DMS 273 (cell line): ENCODE measurements at regions not wholly inside any gene's neighbourhood (a gene's known extent, or its start where the extent isn't known, plus 50 kb on each side); places are given as distances from the start of the nearest gene placed in this dataset.
A peak's percentile ranks its signal among the peaks of the same experiment; 100 is the strongest.
"Not testable (repeated sequence)": the region's sequence is repeated elsewhere in the genome, so short reads cannot be mapped to it uniquely, and the experiment has no call there.

Experiments
- DNase-seq: peaks from one replicate; lab custom pipeline; 2025; ENCODE audit not compliant: unreplicated experiment; lab: John Stamatoyannopoulos, UW

- DNase-seq, result no peak
Measured at GRCh38 chr21:43291347-43291950, 122.6 kb downstream of the CRYAA start.

- DNase-seq, result no peak
Measured at GRCh38 chr21:43290421-43291346, 121.9 kb downstream of the CRYAA start.

DNA sequence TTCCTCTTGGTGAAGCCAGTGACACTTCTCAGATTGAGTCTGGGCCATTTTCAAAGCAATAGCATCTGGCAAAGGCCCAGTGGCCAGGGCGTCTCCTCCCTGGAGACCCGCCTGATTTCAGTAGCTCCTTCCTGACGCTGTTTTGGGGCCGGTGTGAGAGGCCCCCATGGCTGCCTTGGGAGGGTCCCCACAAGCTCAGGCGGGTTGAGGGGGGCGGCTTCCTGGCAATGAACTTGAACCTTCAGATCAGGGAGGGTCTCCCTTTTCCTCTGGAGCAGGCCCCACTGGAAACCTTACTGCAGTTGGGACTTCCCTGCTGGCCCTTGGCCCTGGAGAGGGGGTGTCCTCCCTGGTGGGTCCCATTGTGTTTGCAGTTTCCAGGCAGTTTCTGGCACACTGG, 121.2 kb downstream of the CRYAA start:
- no peak for DNase-seq

GRCh38 chr21:43289442-43289841, 120.6 kb downstream of the CRYAA start:
- DNase-seq, result no peak

- DNase-seq, result no peak
Measured at GRCh38 chr21:43287795-43288755, 119.3 kb downstream of the CRYAA start.

DNA sequence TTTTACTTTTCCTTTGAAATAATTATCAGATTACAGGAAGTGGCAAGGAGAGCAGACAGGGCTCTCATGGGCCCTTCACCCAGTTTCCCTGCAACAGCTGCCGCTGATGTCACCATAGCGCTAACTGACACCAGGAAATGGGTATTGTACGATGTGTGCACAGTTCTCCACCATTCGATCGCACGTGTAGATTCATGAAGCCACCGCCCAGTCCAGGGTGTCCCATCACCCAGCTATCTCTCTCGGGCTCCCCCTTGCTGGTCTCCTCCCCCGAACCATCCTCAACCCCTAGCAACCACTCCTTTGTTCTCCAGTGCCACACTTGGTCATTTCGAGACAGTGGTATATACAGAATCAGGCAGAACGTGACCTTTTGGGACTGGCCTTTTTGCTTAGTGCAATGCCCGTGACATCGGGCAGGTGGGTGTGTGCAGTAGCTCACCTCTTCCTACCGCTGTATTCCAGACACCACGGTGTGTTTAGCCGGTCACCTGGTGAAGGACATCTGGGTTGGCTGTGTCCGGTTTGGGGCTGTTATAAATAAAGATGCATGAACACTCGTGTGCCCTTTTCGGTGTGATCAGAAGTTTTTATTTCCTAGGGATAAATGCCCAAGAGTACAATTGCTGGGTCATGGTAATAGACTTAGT, 118.4 kb downstream of the CRYAA start:
- DNase-seq, result peak; percentile 12

GRCh38 chr21:43286196-43286595, 117.4 kb downstream of the CRYAA start:
- no peak for DNase-seq

- DNase-seq, result no peak
Measured at GRCh38 chr21:43284700-43285099, 115.9 kb downstream of the CRYAA start.

GRCh38 chr21:43284238-43284637, 115.4 kb downstream of the CRYAA start:
- DNase-seq, result no peak

DNA sequence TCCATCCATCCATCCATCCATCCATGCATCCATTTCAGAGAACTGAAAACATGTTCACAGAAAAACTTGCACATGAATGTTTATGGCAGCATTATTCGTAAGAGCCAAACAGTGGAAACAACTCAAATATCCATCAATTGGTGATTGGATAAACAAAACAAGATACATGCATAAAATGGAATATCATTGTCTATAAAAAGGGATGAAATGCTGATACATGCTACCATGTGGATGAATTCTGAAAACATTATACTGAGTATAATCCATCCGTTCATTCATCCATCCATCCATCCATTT, 115.1 kb downstream of the CRYAA start:
- not testable (repeated sequence) for DNase-seq

DNA sequence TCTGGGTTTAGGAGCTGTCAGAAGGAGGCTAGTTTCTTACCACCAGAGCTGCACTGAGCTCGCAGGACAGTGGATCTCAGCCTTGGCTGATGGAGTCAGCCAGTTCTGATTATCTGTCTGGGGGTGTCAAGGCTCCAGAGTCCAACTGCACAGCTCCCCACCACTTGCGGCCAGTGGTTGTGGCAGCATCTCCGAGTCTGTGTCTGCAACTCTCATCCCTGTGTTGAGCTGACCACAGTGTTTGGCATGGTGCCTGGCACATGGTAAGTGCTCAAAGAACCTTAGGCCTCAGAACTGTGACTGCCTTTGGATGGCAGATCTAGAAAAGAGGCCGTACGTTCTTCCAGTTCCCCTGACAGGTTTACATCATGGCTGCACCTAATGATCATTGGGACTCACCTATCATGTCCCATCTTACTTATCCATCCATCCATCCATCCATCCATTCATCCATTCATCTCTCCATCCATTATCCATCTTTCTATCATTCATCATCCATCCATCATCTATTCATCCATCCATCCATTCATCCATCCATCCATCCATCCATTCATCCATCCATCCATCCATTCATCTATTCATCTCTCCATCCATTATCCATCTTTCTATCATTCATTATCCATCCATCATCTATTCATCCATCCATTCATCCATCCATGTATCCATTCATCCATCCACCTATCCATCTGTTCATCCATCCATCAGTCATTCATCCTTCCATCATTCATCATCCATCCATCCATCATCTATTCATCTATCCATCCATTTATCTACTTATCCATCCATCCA, 114.5 kb downstream of the CRYAA start:
- no peak for DNase-seq

DNA sequence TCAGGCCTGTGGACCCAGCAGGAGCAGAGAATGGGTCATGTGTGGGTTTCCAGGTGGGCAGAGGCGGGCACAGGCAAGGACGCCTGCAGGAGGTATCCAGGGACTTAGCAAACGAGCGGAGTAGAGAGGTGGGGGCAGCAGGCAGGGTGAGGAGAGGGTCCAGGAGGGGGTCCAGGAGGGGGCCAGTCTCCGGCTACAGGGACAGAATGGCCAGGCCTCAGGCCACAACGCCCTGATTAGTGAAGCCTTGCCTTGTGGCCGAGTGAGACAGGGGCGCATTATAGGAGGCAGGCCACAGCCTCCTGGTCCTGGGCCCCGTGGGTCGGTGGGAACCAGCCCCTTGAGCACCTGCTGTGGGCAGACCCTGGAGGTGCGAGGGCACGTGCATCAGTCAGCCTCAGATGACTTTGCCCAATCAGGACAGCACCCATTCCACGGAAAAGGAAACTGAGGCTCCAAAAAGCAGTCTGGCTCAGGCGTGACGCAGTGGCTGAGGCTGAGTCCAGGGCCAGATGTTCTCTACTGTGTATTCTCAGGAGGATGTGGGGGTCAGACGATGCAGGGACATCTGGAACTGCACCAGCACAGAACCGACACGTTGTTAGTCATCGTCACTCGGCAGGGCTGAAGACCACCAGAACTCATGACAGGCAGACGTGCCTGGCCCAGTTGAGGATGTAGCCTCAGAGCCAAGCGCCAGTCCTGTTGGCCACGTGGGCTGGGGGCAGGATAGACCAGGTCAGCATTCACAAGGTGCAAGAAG, 113.7 kb downstream of the CRYAA start:
- no peak for DNase-seq

- DNase-seq, result no peak
Measured at GRCh38 chr21:43281661-43282357, 113.0 kb downstream of the CRYAA start.

GRCh38 chr21:43280949-43281633, 112.3 kb downstream of the CRYAA start:
- peak; percentile 37 for DNase-seq

DNA sequence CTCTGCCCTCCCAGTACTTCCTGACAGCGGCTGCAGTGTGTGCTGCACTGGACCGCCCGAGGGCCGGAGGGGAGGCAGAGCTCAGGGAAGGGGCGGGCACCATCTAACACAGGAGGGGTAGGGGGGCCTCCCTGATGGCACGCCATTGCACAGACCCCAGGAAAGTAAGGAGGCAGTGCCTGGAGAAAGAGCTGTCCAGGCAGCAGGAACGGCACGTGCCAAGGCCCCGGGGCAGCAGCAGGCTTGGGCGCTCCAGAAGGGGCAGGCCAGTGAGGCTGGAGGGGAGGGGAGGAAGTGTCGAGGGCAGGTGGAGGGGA, 110.7 kb downstream of the CRYAA start:
- DNase-seq, result no peak

DNA sequence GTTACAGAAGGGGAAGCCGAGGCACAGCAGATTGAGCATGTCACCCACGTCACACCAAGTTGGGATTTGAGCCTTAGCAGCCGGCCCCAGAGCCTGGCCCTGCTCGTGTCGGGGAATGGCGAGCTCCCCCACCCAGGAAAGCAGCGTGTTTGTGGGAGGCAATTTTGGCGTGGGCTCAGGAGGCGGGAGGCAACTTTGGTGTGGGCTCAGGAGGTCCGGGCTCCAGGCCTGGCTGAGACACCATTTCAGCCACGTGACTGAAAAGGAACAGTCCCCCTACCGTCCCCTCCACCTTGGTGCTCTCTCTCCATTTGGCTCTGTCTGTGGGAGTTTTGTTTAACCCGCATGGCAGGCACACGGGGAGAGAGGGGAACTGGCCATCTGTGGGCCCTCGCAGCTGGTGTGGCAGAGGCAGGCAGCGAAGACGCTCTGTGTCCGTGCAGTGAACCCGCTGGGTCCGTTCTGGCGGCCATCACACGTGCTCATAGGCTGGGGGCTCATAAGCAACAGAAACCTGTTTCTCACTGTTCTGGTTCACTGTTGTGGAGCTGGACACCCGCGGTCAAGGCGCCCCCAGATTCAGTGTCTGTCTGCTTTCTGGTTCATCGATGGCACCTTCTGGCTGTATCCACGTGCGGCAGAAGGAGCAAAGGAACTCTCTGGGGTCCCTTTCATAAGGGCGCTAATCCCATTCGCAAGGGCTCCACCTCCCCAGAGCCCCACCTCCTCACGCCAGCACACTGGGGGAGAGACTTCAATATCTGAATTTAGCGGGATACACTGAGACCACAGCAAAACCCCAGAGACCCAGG, 110.2 kb downstream of the CRYAA start:
- no peak for DNase-seq

DNA sequence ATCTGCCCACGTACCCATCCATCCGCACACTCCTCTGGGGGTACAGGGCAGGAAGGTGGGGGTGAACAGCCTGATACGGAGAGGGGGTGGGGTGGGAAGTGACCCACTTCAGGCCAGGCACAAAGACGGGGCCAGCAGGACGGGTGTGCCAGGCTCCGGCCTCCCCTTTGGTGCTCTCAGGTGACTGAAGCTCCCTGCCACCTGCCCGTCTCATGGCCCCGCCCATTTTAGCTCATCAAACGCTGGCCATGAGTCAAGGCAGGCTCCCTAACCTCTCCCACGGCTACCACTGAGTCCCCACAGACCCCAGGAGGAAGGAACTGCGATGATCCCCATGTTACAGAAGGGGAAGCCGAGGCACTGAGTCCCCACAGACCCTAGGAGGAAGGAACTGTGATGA, 109.6 kb downstream of the CRYAA start:
- no peak for DNase-seq
